NCI-H82 (cell line): ENCODE measurements at regions not wholly inside any gene's neighbourhood (a gene's known extent, or its start where the extent isn't known, plus 50 kb on each side); places are given as distances from the start of the nearest gene placed in this dataset.
"Not testable (repeated sequence)": the region's sequence is repeated elsewhere in the genome, so short reads cannot be mapped to it uniquely, and the experiment has no call there.

Source experiments
- DNase-seq: peaks from one replicate; lab custom pipeline; 2025; lab: John Stamatoyannopoulos, UW

DNA sequence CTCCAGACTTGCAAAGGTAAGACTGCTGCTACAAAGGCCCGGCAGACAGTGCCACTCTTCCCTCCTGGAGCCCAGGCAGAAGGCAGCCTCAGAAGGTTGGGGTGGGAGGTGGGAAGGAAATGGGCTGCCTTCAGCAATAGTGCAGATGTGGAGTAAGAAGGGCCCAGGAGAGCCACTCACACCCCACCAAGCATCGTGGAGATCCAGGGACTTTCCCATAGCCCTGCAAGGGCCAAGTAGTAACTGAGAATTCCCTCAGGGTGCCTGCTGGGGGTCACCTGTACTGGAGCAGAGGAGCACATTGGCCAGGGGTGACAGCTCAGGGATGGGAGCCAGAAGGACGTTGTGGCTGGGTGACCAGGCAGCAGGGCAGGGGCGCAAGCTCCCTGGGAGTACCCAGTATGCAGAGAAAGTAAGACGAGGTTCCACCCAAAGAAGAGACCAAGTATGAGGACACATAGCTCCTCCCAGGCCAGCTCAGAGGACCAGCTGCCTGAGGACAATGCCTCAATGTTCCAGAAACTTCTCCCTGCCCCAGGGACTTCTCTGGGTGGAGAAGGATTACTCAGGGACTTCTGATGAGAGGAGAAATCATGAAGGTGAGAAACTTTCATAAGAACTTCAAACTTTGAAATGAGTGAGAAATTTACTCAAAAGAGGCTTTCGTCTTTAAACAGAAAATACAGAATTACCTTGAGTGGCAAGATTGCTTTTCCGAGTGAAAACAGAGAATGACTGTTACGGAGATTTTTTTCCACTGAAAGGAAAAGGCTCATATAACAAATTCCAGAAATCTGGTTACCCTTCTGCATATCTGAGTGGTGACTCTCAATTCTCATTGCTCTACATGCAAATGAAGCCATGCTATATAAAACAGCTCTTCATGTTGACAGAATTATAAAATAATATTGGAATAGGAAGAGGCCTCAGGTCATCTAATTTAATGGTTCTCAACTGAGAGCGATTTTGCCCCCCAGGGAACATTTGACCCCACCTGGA, 87.9 kb upstream of the TRIO start:
- no peak for DNase-seq

DNA sequence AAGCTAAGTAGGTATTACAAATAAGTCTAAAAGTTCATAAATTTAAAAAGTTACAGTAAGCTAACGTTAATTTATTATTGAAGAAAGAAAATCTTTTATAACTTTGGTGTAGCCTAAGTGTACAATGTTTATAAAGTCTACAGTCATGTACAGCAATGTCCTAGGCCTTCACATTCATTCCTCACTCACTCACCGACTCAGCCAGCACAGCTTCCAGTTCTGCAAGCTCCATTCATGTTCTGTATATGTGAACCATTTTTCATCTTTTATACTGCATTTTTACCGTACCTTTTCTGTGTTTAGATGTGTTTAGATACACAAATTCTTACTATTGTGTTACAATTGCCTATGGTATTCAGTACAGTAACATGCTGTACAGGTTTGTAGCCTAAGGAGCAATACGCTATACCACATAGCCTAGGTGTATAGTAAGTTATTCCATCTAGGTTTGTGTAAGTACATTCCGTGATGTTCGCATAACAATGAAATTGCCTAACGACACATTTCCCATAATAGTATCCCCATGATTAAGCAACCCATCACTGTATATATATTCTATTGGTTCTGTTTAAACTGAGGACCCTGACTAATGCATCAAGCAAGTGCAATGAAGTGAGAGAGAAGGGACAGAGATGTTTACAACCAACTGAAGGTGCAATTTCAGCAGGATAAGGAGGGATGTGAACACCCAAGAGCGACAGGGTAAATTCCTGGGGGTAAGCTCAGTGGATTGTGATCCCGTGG, 88.9 kb upstream of the TRIO start:
- DNase-seq: no peak

DNA sequence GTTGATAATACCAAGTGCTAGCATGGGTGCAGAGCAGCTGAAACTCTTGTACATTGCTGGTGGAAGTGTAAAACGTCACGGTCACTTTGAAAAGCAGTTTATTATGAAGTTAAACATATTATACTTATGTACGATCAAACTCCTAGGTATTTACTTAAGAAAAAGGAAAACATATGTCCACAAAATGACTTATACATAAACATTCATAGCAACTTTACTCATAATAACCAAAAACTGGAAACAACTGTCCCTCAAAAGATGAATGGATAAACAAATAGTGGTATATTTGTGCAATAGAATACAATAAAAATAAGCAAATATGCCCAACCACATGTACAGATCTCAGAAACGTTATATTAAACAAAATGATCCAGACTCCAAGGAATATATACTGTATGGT, 92.3 kb upstream of the TRIO start:
- DNase-seq: no peak

DNA sequence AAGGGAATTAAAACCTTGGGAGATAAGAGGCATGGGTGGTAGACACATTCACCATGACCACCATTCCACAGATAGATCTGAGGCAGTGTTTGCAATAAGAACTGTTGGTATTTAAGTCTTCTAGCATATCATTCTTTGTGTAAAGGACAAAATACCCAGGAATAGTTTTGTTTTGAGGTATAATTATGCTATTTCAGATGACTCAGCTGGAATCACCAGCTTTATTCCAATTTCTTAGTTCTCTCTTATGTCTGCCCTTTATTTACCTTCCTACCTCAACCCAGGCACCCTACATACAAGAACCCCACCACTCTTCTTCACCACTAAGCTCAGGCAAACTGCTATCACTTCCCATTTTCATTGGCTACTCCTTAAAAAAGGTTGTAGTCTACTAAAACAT, 94.7 kb upstream of the TRIO start:
- DNase-seq: no peak

DNA sequence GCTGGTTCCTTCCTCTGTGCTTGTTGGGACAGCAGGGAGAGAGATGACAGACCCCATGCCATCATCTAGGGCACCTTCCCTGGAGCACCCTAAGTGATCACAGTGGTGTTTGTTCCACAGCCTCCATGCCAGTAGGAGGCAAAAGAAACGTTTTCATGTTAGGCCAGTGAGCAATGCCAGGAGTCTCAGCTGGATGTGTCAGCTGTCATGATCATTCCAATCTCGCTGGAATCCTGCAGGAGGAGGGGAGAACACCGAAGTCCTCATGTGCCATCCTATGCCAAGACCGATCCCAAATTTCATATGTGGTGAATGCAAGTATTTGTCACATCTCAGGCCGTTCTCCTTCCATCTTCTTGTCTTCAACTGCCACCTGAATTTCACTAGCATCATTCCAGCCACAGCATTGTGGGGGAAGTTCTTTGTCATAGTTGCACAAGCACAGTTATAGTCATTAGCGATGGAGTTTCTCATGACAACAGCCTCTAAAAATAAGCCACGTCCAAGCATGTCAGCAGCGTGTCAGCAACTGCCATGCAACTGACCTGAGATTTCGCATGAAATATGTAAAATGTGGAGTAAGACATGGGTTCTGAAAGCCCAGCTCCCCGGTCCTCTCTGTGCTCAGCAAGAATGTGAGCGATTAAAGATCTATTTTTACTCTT, 97.2 kb upstream of the DNAH5 start:
- DNase-seq: no peak

DNA sequence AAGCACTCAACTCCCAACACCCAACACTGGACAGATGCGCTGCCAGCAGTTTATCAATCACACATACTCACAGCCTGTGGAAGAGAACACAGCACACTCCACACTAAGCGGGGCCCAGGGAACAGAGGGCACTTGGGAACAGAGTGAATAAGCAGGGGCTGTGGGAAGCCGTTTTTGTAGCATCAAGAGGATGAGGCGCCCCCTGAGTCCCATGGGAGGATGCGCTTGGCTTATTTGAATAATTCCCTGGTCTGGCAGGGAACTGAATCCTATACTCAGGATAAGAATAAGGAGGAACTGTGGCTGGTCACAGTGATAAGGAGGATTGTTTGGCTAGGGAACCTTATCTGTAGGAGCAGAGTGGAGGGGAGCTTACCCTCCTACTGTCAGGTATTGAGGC, 96.1 kb upstream of the DNAH5 start:
- peak; percentile 68 for DNase-seq

DNA sequence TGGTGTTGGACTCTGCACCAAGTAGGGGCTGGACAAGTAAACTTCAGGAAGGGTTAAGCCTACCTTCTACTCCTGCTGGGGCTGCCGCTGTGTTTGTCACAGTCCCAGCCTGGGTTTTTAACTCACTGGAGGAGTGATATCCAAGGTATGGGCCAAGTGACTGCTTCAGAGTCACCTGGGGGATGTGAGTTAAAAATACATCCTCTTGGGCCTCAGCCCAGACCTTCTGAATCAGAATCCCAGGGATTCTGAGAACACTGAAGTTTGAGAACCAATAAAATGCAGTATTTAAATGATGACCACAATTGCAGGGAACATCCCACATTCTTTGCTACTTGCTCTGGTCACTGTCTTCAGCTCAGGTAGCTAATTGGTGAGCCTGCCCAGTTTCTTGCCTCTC, 95.1 kb upstream of the DNAH5 start:
- no peak for DNase-seq

DNA sequence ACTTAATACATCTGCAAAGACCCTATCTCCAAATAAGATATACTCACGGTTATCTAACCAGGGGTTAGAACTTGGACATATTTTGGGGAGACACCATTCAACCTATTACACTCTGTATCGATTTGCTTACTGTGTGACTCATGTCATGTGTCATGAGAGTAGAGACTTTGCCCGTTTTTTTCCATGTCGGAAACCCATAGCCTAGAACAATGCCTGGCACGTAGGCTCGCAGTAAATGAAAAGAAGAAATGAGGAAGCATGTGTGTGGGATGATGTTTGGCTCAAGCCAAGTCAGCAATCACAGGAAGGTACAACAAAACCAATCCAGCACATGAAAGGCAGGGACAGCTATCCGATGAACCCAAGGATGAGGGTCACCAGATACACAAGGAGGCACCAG, 94.6 kb upstream of the DNAH5 start:
- DNase-seq: no peak

DNA sequence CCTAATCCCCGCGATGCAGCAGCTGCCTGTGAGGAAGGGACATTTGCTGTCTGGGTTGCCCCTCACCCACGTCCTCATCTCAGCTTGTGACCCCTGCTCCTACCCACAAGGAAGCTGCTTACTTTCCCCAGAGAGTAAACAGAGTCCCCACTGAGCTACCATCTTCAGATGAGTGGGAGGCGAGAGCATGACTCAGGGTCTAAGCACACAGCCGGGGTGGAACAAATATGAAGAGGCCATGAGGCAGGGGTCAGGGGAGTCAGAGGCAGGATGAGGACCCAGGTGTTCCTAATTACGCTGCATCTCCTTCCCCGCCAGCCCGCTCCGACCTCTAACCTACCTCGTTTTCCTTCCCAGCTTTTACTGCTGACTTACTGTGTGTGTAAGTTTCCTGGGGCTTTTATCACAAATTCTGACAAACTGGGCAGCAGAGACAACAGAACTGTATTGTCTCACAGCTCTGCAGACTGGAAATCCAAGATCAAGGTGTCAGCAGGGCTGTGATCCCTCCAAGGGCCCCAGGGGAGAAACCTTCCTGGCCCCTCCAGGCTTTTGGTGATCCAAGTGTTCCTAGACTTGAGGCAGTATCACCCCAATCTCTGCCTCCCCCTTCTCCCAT, 94.0 kb upstream of the DNAH5 start:
- DNase-seq: no peak

DNA sequence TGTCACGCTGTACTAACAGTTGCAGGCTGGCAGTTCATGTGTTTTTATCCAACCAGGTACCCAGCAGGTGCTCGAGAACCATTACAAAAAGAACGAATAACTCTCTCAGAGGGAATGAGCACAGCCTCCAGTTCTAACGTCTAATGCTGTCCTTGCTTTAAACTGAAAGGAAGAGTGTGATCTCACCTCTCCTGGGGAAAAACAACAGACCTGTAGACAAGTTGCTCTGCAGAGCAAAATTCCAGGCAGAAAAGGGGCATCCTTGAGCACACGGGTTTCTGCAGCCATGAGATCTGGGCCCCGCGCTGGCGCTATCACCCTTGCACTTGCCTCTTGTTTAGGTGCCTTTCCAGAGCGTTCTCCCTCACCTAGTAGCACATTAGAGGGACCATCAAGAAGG, 92.5 kb upstream of the DNAH5 start:
- DNase-seq: no peak

DNA sequence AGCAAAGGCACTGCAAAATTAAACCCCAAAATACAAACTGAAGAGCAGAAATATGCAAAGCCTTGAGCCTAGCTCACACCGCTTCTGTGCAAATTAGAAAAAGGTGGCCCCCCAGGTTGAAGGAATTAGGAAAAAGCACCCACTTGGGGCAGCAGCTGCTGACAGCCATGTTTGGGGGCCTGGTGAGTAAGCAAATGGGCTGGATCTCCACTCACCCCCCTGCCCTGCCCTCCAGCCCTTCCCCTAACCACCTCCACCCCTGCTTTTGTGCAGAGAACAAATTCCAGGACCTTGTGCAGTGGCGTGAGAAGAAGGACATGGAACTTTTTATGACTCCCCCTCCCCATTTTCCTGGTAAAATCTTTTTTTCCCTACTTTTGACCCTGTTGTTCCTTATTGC, 92.0 kb upstream of the DNAH5 start:
- DNase-seq: no peak

DNA sequence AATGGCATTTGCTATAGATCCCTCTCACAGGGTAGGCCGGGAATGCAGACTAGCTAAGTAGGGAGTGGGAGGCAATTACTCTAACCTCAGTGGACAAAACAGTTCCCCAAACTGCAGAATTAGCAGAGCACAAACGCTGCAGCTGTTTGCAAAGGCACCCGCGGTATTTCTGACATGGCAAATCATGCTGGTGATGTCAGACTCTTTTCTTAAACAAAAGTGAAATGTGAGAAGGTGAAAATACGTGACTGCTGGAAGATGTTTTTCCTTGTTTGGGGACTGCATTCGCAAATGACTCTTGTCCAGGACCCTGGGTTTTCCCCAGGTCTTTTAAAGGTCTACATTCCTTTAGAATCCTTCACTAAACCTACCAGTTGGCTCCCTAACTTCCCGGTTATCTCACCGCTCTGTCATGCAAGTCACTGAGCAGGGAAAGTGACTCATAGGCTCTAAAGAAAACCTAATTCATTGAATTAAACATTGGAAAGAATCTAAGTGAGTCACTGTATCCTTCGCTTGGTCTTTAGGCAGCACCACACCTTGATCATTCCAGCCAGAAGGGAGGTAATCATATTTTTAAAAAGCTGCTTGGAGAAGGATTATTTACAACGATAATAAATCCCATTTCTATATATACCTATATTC, 91.5 kb upstream of the DNAH5 start:
- DNase-seq: no peak

DNA sequence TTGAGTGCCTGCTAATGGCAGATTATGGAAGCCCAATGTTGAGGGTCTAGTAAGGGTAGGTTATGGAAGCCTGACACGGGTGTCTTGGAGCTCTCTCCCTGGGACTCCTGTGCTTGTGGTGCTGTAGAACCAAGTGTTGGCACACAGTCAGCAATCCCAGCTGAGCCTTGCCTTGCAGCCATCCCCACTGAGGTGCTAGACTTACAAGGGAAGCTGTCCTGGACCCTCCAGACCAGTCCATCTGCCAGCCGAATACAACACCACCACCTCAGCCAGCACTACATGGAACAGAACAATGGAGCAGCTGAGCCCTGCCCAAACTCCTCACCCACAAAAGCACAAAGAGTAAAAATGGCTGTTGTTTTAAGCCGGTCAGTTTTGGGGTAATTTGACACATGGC, 90.5 kb upstream of the DNAH5 start:
- no peak for DNase-seq

DNA sequence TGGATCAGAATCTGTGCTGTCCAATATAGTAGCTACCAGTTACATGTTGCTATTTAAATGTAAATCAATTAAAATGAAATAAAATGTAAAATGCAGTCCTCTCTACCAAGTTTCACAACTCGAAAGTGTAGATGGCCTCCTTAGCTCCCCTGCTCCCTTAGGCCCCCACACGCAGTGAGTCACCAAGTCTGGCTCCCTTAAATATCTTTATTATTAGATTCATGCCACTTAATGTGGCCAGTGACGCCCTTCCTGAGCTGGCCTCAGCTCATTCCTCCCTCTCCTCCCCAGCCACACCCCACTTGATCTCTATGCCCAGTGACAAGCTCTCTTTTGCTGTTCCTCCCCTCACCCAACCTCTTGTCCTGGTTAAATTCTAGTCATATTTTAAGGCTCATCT, 88.4 kb upstream of the DNAH5 start:
- no peak for DNase-seq

DNA sequence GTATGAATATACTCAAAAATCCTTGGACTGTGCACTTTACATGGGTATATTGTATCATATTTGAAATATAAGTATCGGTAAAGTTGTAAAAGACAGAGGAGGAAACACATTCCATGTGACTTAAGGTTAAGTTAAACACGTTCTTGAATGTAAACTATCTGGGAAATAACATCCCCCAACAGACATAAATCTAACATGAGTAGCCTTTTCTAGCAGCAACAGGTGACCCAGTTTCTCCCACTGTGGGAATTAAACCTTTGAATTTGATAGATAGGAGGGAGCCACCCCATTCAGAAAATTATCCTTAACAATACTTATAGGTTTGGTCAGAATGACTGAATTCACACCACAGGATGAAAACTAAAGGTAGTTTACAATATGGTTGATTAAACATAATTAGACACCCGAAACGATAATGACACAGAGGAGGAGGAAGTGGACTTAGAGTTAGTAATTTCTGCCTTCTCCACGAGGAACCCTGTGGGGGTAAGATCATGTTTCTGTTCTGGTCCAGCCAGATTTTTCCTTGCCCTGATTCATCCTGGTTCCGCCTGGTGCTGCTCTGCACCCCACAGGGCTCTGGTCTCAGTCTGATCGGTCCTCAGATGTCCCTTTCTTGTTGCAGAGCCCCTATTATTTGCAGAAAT, 84.6 kb upstream of the DNAH5 start:
- no peak for DNase-seq

DNA sequence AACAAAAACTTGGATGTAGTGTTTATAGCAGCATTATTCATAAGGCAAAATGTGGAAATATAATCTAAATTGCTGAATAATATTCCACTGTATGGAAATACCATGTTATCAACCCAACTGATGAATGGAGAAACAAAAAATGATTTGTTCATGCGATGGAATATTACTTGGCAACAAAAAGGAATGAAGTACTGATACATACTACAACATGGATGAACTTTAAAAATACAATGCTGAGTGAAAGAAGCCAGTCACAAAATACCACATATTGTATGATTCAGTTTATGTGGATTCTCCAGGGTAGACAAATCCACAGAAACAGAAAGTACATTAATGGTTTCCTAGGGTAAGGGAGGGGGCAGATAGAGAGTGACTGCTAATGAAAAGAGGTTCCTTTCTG, 83.7 kb upstream of the DNAH5 start:
- no peak for DNase-seq

DNA sequence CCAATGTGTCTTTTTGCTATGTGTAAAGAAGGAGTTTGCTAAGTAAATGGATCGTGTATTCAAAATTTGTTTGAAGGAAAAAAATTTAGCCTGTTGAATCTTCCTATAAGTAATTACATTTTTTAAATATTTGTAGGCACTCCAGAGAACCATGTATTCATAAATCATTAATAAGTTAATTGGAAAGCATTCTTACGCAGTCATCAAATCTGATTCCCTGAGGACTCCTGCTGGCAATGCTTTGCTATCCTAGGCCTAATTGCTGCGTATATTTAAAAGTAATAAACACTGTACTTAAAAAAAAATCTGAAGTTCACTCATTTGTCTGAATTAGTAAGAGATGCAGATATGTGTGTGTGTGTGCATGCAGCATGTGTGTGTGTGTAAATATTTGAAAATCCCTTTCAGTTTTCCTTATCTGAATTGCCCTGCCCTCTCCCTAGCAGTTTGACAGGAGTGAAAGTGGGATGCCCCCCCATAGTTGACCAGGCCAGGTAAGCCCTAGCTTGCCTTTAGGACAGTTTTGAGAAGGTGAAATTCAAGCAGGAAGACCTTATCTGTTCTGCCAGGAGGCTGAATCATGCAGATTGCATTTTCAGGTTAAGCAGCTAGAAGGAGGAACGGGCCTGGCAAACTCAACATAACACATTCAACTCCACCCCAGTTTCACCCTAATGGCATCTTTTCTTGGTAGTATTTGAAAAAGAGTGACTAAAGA, 81.2 kb upstream of the DNAH5 start:
- DNase-seq: no peak

DNA sequence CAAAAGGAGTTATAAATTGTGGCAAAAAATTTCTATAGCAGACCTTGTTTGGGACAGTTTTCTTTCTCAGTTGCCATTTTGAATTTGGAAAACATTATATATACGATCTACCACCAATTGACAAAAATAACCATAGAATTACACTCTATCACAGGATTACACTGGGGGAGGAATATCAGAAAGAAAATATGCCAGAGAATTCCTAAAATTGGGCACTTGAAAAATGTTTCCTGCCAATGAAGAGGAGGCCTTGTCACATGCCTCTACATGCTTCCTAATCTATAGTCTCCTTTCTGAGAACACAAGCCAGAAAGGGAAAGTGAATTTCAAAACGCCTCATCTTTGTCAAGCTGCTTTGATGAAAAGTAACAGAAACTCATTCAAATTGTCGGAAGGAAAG, 78.5 kb upstream of the DNAH5 start:
- no peak for DNase-seq

DNA sequence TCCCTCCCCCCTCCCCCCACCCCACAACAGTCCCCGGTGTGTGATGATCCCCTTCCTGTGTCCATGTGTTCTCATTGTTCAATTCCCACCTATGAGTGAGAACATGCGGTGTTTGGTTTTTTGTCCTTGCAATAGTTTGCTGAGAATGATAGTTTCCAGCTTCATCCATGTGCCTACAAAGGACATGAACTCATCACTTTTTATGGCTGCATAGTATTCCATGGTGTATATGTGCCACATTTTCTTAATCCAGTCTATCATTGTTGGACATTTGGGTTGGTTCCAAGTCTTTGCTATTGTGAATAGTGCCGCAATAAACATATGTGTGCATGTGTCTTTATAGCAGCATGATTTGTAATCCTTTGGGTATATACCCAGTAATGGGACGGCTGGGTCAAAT, 76.5 kb upstream of the DNAH5 start:
- DNase-seq: not testable (repeated sequence)

DNA sequence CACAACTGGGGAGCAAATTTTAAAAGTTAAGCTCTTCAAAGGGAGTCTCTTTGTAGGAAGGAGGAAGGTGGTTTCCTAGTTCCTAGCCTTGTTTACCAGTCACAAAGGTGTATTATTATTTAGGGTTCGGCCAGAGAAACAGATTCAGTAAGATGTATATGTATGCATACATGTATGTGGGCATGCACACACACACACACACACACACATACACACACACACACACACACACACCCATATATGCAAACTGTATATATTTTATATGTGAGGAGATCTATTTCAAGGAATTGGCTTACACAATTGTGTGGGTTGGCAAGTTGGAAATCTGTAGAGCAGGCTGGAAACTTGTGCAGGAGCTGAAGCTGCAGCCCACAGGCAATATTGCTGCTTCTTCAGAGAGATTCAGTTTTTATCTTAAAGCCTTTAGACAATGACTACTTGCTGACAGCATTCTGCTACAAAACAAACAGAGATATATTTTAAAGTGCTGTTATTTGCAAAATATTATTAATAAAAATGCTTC, 75.3 kb upstream of the DNAH5 start:
- no peak for DNase-seq
